ENCODE measurements at regions not wholly inside any gene's neighbourhood (a gene's known extent, or its start where the extent isn't known, plus 50 kb on each side); places are given as distances from the start of the nearest gene placed in this dataset.
A peak's percentile ranks its signal among the peaks of the same experiment; 100 is the strongest.

- no peak for DNase-seq (ENCODE audit: low read depth in 2 of 3, low spot score in 1 of 3)
These were observed 698.9 kb downstream of the BCL11B start for GRCh38 chr14:98573082-98573481.

- no peak for DNase-seq (ENCODE audit: low read depth in 2 of 3, low spot score in 1 of 3)
These were observed 695.5 kb downstream of the BCL11B start for GRCh38 chr14:98576463-98576862.

GRCh38 chr14:98578204-98578603, 693.8 kb downstream of the BCL11B start:
- no peak for DNase-seq (ENCODE audit: low read depth in 2 of 3, low spot score in 1 of 3)

- no peak for DNase-seq (ENCODE audit: low read depth in 2 of 3, low spot score in 1 of 3)
These were observed 692.9 kb downstream of the BCL11B start for GRCh38 chr14:98579140-98579539.

GRCh38 chr14:98580131-98580678, 691.8 kb downstream of the BCL11B start:
- peak in 1 of 3 donors; percentile 4 for DNase-seq (ENCODE audit: low read depth in 2 of 3, low spot score in 1 of 3)

GRCh38 chr14:98582276-98582675, 689.7 kb downstream of the BCL11B start:
- DNase-seq (ENCODE audit: low read depth in 2 of 3, low spot score in 1 of 3), result no peak

GRCh38 chr14:98591161-98591560, 680.8 kb downstream of the BCL11B start:
- no peak for DNase-seq (ENCODE audit: low read depth in 2 of 3, low spot score in 1 of 3)

GRCh38 chr14:98592611-98593170, 679.3 kb downstream of the BCL11B start:
- no peak for DNase-seq (ENCODE audit: low read depth in 2 of 3, low spot score in 1 of 3)

GRCh38 chr14:98593361-98593761, 678.6 kb downstream of the BCL11B start:
- DNase-seq (ENCODE audit: low read depth in 2 of 3, low spot score in 1 of 3), result no peak

GRCh38 chr14:98594156-98594555, 677.8 kb downstream of the BCL11B start:
- no peak for DNase-seq (ENCODE audit: low read depth in 2 of 3, low spot score in 1 of 3)

GRCh38 chr14:98598576-98598975, 673.4 kb downstream of the BCL11B start:
- no peak for DNase-seq (ENCODE audit: low read depth in 2 of 3, low spot score in 1 of 3)

GRCh38 chr14:98599082-98599481, 672.9 kb downstream of the BCL11B start:
- no peak for DNase-seq (ENCODE audit: low read depth in 2 of 3, low spot score in 1 of 3)

- DNase-seq (ENCODE audit: low read depth in 2 of 3, low spot score in 1 of 3), result no peak
These were observed 669.0 kb downstream of the BCL11B start for GRCh38 chr14:98602983-98603382.

- no peak for DNase-seq (ENCODE audit: low read depth in 2 of 3, low spot score in 1 of 3)
These were observed 667.0 kb downstream of the BCL11B start for GRCh38 chr14:98605043-98605442.

GRCh38 chr14:98606041-98606640, 665.9 kb downstream of the BCL11B start:
- no peak for DNase-seq (ENCODE audit: low read depth in 2 of 3, low spot score in 1 of 3)

GRCh38 chr14:98606816-98607215, 665.2 kb downstream of the BCL11B start:
- no peak for DNase-seq (ENCODE audit: low read depth in 2 of 3, low spot score in 1 of 3)

- DNase-seq (ENCODE audit: low read depth in 2 of 3, low spot score in 1 of 3), result no peak
These were observed 664.6 kb downstream of the BCL11B start for GRCh38 chr14:98607341-98607910.

GRCh38 chr14:98608071-98609060, 663.6 kb downstream of the BCL11B start:
- peak in 1 of 3 donors; percentile 5 for DNase-seq (ENCODE audit: low read depth in 2 of 3, low spot score in 1 of 3)

GRCh38 chr14:98612434-98613200, 659.4 kb downstream of the BCL11B start:
- DNase-seq (ENCODE audit: low read depth in 2 of 3, low spot score in 1 of 3), result no peak

- no peak for DNase-seq (ENCODE audit: low read depth in 2 of 3, low spot score in 1 of 3)
These were observed 657.3 kb downstream of the BCL11B start for GRCh38 chr14:98614741-98615140.

Data from stimulated activated CD4-positive, alpha-beta T cell treated with anti-CD3 and anti-CD28 coated beads, Interleukin-12 subunit alpha, Interleukin-12 subunit beta, amount 100 ng/mL, for 48 hours (primary cell).